Liver (tissue), 3 donors: ENCODE measurements at regions not wholly inside any gene's neighbourhood (a gene's known extent, or its start where the extent isn't known, plus 50 kb on each side); places are given as distances from the start of the nearest gene placed in this dataset.

Experiments
- EGR1 ChIP-seq, 2 donors: IDR thresholded peaks; 2 replicates each; pipeline ENCODE4 v1.6.1; 2016 to 2018; ENCODE audit warnings: antibody characterized with exemption in 2 of 2, low read depth in 2 of 2
- MAX ChIP-seq: IDR thresholded peaks from 2 replicates; pipeline ENCODE4 v1.6.1; 2016; ENCODE audit warnings: antibody characterized with exemption
- NR2F2 ChIP-seq: IDR thresholded peaks from 2 replicates; pipeline ENCODE4 v1.6.1; 2016; ENCODE audit warnings: antibody characterized with exemption
- RXRA ChIP-seq, 2 donors: IDR thresholded peaks; 2 replicates each; pipeline ENCODE4 v1.6.1; 2017 to 2018; ENCODE audit warnings: antibody characterized with exemption in 2 of 2, mild to moderate bottlenecking in 1 of 2
- SP1 ChIP-seq: IDR thresholded peaks from 2 replicates; pipeline ENCODE4 v1.6.1; 2018; ENCODE audit warnings: antibody characterized with exemption, mild to moderate bottlenecking
- TAF1 ChIP-seq: conservative IDR thresholded peaks from 2 replicates; pipeline ENCODE4 v1.6.1; 2016; ENCODE audit warnings: antibody characterized with exemption, mild to moderate bottlenecking
- YY1 ChIP-seq: IDR thresholded peaks from 2 replicates; pipeline ENCODE4 v1.6.1; 2016; ENCODE audit warnings: antibody characterized with exemption, mild to moderate bottlenecking
- TF ChIP-seq, protein P1 (sequence below): fragments of 150-350 bp; IDR thresholded peaks from 2 replicates; pipeline ENCODE4 v1.5.1; 2017; ENCODE audit warnings: improper control_type of control experiment, low read depth, low read length; ENCODE audit not compliant: missing input control
- donor health status: healthy.
- donor health status: healthy.

DNA sequence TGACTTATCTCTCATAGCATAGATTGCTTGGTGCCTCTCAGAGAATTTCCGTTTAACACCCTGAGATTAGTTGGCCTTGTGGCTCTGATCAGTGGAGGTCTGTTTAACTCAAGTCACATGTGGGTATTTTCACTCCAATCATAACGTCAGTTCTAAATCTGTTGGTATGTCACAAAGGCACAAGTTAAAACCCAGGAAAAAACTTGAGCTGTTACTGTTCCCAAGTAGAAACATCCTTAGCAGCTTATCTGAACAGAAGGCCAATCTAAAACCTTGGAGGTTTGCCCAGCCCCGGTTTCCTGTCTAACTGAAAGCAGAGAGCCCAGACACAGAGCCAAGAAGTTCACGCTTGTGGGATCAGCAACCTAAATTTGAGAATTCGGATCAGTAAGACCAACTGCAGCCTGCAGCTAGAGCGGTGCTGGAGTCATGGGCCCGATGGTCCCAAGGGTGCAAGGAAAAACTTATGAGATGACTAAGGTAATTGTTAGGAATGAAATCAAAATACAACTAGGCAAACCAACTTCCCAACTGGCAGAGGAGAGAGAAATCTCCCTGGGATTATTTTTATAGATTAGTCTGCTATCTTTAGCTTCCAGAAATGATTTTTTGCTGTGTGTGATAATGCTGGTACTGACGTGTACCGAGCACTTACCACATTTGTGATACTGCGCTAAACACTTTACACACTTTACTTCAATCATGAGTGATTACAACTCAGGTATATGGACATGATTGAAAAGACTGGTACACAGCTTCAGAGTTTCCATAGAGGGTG, 90.2 kb upstream of the C1orf21 start:
- TF ChIP-seq, protein P1, sequence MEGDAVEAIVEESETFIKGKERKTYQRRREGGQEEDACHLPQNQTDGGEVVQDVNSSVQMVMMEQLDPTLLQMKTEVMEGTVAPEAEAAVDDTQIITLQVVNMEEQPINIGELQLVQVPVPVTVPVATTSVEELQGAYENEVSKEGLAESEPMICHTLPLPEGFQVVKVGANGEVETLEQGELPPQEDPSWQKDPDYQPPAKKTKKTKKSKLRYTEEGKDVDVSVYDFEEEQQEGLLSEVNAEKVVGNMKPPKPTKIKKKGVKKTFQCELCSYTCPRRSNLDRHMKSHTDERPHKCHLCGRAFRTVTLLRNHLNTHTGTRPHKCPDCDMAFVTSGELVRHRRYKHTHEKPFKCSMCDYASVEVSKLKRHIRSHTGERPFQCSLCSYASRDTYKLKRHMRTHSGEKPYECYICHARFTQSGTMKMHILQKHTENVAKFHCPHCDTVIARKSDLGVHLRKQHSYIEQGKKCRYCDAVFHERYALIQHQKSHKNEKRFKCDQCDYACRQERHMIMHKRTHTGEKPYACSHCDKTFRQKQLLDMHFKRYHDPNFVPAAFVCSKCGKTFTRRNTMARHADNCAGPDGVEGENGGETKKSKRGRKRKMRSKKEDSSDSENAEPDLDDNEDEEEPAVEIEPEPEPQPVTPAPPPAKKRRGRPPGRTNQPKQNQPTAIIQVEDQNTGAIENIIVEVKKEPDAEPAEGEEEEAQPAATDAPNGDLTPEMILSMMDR: no peak
- TF ChIP-seq NR2F2 (peak; percentile 91), EGR1 (IDR thresholded peaks at IDR 0.05; ENCODE audit: low read depth in 2 of 2) (no peak), YY1 (no peak), SP1 (peak; percentile 58), TAF1 (no peak), MAX (peak; percentile 34), RXRA (IDR thresholded peaks at IDR 0.05) (peak; percentile 38 to 39)
